ENCODE measurements at regions not wholly inside any gene's neighbourhood (a gene's known extent, or its start where the extent isn't known, plus 50 kb on each side); places are given as distances from the start of the nearest gene placed in this dataset.

DNA sequence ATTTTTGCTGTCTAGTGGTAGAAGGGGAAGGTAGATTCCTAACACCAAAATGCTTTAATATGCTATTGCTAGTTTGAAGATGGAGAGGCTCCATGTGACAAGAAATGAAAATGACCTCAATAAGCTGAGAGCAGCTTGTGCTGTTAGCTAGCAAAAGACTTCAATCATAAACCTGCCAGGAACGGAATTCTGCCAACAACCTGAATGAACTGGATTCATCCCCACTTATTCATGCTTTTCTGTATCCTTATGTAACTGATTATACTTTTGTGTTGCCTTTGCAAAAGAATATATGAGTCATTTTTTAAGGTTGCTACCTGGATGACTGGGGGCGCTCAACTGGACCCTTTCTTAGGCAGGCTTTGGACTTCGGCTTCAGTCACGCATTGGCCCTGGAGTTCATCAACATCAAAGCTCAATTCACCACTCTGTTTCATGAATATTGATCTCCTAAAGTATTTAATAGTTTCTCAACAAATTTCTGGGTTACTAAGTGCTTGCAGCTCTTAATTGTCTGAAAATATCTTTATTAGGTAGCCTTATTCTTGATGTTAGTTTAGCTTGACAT, 97.5 kb upstream of the KCNJ3 start:
- ATAC-seq (no peak), DNase-seq (ENCODE audit: low spot score) (no peak)
- TF ChIP-seq ZNF331 (CRISPR knock-in tag; IDR thresholded peaks at IDR 0.05; ENCODE audit: low read depth) (no peak), EZH2 (IDR thresholded peaks at IDR 0.05; ENCODE audit: low read depth, unreplicated experiment) (no peak), POLR2AphosphoS5 (IDR thresholded peaks at IDR 0.05; ENCODE audit: low read depth) (no peak), STAT1 (IDR thresholded peaks at IDR 0.05; ENCODE audit: unreplicated experiment) (no peak), CREB1 (CRISPR knock-in tag; IDR thresholded peaks at IDR 0.05; ENCODE audit: low read depth) (no peak)
- Mint-ChIP-seq H3K27ac (no peak overlapping the region), H3K27me3 (ENCODE audit: insufficient read depth, low read depth, poor library complexity) (peaks cover 3% of the 10 kb centered on the region), H3K4me1 (peaks cover 4% of the 10 kb centered on the region; the same call in 2 of the 3 replicates), H3K4me3 (no peak overlapping the region), H3K9me3 (no peaks in the 10 kb centered on the region; the same call in 2 of the 3 replicates), H3K36me3 (ENCODE audit: low read depth) (no peaks in the 10 kb centered on the region)
- Histone ChIP-seq H3K79me2 (replicated peaks; ENCODE audit: insufficient read depth) (no peaks in the 10 kb centered on the region), H3K9me2 (ENCODE audit: insufficient read depth) (no peaks in the 10 kb centered on the region), H2AFZ (peak overlapping the region; percentile 50; the same call in 1 of the 2 replicates), H3K4me2 (no peak overlapping the region), H3K36me3 (ENCODE audit: insufficient read depth) (no peaks in the 10 kb centered on the region), H3K27me3 (ENCODE audit: insufficient read depth) (no peaks in the 10 kb centered on the region), H3K4me1 (ENCODE audit: insufficient read depth) (no peaks in the 10 kb centered on the region; the same call in 1 of the 2 replicates), H3F3A (replicated peaks; ENCODE audit: low read depth) (no peaks in the 10 kb centered on the region), H3K4me3 (no peak overlapping the region), H4K20me1 (replicated peaks; ENCODE audit: insufficient read depth) (no peaks in the 10 kb centered on the region), H3K27ac (ENCODE audit: low read depth) (no peak overlapping the region)

DNA sequence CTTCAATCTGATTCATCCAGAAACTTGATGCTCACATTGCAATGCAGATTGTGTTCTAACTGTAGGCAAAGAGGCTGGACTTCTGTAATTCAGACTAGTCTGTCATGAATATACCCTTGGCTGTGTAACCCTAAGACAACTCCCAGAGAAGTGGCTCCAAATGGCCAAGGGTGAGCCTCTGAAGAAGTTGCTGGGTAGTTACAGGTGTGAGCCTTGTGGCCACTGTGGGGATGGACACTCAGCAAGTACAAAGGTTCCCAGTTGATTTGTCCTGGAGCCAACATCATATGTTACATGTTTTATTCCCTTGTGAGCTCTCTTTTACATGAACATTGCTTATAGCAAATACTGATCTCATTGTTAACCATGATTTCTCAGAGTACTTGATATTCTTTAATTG, 94.8 kb upstream of the KCNJ3 start:
- H2AFZ ChIP-seq, result no peak overlapping the region; the same call in 1 of the 2 replicates
- TF ChIP-seq CTCF (conservative IDR thresholded peaks at IDR 0.05; ENCODE audit: low read depth in 2 of 2) (peak in 1 of 2 experiments; percentile 37; a peak in 2 of 4 replicates), ZNF331 (CRISPR knock-in tag; IDR thresholded peaks at IDR 0.05; ENCODE audit: low read depth) (no peak)
- TF ChIP-seq, protein P1, sequence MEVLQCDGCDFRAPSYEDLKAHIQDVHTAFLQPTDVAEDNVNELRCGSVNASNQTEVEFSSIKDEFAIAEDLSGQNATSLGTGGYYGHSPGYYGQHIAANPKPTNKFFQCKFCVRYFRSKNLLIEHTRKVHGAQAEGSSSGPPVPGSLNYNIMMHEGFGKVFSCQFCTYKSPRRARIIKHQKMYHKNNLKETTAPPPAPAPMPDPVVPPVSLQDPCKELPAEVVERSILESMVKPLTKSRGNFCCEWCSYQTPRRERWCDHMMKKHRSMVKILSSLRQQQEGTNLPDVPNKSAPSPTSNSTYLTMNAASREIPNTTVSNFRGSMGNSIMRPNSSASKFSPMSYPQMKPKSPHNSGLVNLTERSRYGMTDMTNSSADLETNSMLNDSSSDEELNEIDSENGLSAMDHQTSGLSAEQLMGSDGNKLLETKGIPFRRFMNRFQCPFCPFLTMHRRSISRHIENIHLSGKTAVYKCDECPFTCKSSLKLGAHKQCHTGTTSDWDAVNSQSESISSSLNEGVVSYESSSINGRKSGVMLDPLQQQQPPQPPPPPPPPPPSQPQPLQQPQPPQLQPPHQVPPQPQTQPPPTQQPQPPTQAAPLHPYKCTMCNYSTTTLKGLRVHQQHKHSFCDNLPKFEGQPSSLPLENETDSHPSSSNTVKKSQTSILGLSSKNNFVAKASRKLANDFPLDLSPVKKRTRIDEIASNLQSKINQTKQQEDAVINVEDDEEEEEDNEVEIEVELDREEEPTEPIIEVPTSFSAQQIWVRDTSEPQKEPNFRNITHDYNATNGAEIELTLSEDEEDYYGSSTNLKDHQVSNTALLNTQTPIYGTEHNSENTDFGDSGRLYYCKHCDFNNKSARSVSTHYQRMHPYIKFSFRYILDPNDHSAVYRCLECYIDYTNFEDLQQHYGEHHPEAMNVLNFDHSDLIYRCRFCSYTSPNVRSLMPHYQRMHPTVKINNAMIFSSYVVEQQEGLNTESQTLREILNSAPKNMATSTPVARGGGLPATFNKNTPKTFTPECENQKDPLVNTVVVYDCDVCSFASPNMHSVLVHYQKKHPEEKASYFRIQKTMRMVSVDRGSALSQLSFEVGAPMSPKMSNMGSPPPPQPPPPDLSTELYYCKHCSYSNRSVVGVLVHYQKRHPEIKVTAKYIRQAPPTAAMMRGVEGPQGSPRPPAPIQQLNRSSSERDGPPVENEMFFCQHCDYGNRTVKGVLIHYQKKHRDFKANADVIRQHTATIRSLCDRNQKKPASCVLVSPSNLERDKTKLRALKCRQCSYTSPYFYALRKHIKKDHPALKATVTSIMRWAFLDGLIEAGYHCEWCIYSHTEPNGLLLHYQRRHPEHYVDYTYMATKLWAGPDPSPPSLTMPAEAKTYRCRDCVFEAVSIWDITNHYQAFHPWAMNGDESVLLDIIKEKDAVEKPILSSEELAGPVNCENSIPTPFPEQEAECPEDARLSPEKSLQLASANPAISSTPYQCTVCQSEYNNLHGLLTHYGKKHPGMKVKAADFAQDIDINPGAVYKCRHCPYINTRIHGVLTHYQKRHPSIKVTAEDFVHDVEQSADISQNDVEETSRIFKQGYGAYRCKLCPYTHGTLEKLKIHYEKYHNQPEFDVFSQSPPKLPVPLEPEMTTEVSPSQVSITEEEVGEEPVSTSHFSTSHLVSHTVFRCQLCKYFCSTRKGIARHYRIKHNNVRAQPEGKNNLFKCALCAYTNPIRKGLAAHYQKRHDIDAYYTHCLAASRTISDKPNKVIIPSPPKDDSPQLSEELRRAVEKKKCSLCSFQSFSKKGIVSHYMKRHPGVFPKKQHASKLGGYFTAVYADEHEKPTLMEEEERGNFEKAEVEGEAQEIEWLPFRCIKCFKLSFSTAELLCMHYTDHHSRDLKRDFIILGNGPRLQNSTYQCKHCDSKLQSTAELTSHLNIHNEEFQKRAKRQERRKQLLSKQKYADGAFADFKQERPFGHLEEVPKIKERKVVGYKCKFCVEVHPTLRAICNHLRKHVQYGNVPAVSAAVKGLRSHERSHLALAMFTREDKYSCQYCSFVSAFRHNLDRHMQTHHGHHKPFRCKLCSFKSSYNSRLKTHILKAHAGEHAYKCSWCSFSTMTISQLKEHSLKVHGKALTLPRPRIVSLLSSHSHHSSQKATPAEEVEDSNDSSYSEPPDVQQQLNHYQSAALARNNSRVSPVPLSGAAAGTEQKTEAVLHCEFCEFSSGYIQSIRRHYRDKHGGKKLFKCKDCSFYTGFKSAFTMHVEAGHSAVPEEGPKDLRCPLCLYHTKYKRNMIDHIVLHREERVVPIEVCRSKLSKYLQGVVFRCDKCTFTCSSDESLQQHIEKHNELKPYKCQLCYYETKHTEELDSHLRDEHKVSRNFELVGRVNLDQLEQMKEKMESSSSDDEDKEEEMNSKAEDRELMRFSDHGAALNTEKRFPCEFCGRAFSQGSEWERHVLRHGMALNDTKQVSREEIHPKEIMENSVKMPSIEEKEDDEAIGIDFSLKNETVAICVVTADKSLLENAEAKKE (CRISPR knock-in tag; IDR thresholded peaks at IDR 0.05), result no peak
- H3K9me3 Mint-ChIP-seq, result no peaks in the 10 kb centered on the region; the same call in 2 of the 3 replicates
- H3K9me2 ChIP-seq (ENCODE audit: insufficient read depth), result no peaks in the 10 kb centered on the region
- DNase-seq (ENCODE audit: low spot score) (peak; percentile 40), ATAC-seq (peak; percentile 71)
- no peaks in the 10 kb centered on the region; the same call in 1 of the 2 replicates for H3K4me1 ChIP-seq (ENCODE audit: insufficient read depth)
- no peaks in the 10 kb centered on the region for H3K79me2 ChIP-seq (replicated peaks; ENCODE audit: insufficient read depth)
- H3K4me1 Mint-ChIP-seq, result peaks cover 4% of the 10 kb centered on the region; the same call in 2 of the 3 replicates
- H3K27me3 Mint-ChIP-seq (ENCODE audit: insufficient read depth, low read depth, poor library complexity), result no peaks in the 10 kb centered on the region
- no peaks in the 10 kb centered on the region for H3K36me3 ChIP-seq (ENCODE audit: insufficient read depth)
- no peaks in the 10 kb centered on the region for H4K20me1 ChIP-seq (replicated peaks; ENCODE audit: insufficient read depth)
- no peak overlapping the region for H3K27ac Mint-ChIP-seq
- H3K4me2 ChIP-seq, result no peak overlapping the region
- H3K4me3 ChIP-seq, result no peak overlapping the region
- no peak overlapping the region for H3K4me3 Mint-ChIP-seq
- no peaks in the 10 kb centered on the region for H3F3A ChIP-seq (replicated peaks; ENCODE audit: low read depth)
- H3K27me3 ChIP-seq (ENCODE audit: insufficient read depth), result no peaks in the 10 kb centered on the region
- H3K27ac ChIP-seq (ENCODE audit: low read depth), result no peak overlapping the region
- no peaks in the 10 kb centered on the region for H3K36me3 Mint-ChIP-seq (ENCODE audit: low read depth)
